AG09319 (cell line): ENCODE measurements at regions not wholly inside any gene's neighbourhood (a gene's known extent, or its start where the extent isn't known, plus 50 kb on each side); places are given as distances from the start of the nearest gene placed in this dataset.

Source experiments
- DNase-seq: peaks from one replicate; pipeline ENCODE4 v3.0.0-alpha.2; 2010; ENCODE audit warnings: low read depth; ENCODE audit errors: extremely low read depth
- CTCF ChIP-seq: IDR thresholded peaks from 2 replicates; pipeline ENCODE4 v1.5.1; 2011; ENCODE audit warnings: low read depth, mild to moderate bottlenecking, inconsistent platforms, low read length, moderate library complexity

GRCh38 chr5:34542818-34543217 is 113.3 kb upstream of the RAI14 start:
- no peak for TF ChIP-seq CTCF
- DNase-seq, result no peak

GRCh38 chr5:34543687-34544086 is 112.4 kb upstream of the RAI14 start:
- no peak for TF ChIP-seq CTCF

GRCh38 chr5:34544403-34544802 is 111.7 kb upstream of the RAI14 start:
- TF ChIP-seq CTCF, result no peak
- DNase-seq, result no peak

More at GRCh38 chr5:34543687-34544086, 112.4 kb upstream of the RAI14 start:
- DNase-seq, result no peak

- DNase-seq, result no peak
- TF ChIP-seq CTCF, result no peak
These were observed 111.0 kb upstream of the RAI14 start for GRCh38 chr5:34545164-34545563.

GRCh38 chr5:34545626-34546025 is 110.5 kb upstream of the RAI14 start:
- no peak for TF ChIP-seq CTCF

GRCh38 chr5:34547300-34548085 is 108.6 kb upstream of the RAI14 start:
- no peak for DNase-seq
- TF ChIP-seq CTCF, result no peak

More at GRCh38 chr5:34545626-34546025, 110.5 kb upstream of the RAI14 start:
- no peak for DNase-seq

GRCh38 chr5:34548086-34548403 is 108.1 kb upstream of the RAI14 start:
- DNase-seq, result no peak
- no peak for TF ChIP-seq CTCF
